ENCODE measurements at regions not wholly inside any gene's neighbourhood (a gene's known extent, or its start where the extent isn't known, plus 50 kb on each side); places are given as distances from the start of the nearest gene placed in this dataset.

DNA sequence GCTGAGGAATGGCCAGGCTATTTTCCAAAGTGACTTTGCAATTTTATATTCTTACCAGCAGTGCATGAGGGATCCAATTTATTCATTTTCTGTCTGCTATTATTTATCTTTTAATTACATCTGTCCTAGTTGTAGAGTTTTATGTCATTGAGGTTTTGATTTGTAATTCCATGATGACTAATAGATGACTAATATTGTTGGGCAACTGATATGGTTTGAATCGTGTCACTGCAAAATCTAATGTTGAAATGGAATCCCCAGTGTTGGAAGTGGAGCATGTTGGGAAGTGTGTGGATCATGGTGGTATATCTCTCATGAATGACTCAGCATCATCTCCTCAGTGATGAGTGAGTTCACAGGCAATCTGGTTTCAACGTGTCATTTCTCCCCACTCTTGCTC lies 201.5 kb downstream of the TBX22 start:
- no peak overlapping the region for H3K27ac ChIP-seq (ENCODE audit: extremely low read length, insufficient read depth, low read length)
- no peak overlapping the region for H3K9ac ChIP-seq (ENCODE audit: insufficient read depth, low read depth, low read length)
- no peak overlapping the region for H3K4me3 ChIP-seq (replicated peaks in 1 of 3; ENCODE audit: insufficient read depth in 1 of 3, low read depth in 2 of 3, low read length in 3 of 3)
- POLR2A ChIA-PET, result no interaction called here
- no peaks in the 10 kb centered on the region for H3K27me3 ChIP-seq (ENCODE audit: control insufficient read depth in 1 of 2, insufficient read depth in 2 of 2, low read length in 2 of 2)
- intact Hi-C loops (cut with micrococcal nuclease; ENCODE audit: unreplicated experiment) (no loop called here), in situ Hi-C loops (cut with HindIII; ENCODE audit: extremely low pct_ligation_motif_present, low pct_unique_long_range_greater_than_20kb) (no loop called here)
- peaks cover 20% of the 10 kb centered on the region; the same call in 1 of the 2 replicates for H3K9me3 ChIP-seq (ENCODE audit: low read length)
- H4K20me1 ChIP-seq (ENCODE audit: insufficient read depth, low read length), result no peaks in the 10 kb centered on the region
- no peak for TF ChIP-seq ZNF3 (CRISPR knock-in tag; IDR thresholded peaks at IDR 0.05)
- TF ChIP-seq, protein P1, sequence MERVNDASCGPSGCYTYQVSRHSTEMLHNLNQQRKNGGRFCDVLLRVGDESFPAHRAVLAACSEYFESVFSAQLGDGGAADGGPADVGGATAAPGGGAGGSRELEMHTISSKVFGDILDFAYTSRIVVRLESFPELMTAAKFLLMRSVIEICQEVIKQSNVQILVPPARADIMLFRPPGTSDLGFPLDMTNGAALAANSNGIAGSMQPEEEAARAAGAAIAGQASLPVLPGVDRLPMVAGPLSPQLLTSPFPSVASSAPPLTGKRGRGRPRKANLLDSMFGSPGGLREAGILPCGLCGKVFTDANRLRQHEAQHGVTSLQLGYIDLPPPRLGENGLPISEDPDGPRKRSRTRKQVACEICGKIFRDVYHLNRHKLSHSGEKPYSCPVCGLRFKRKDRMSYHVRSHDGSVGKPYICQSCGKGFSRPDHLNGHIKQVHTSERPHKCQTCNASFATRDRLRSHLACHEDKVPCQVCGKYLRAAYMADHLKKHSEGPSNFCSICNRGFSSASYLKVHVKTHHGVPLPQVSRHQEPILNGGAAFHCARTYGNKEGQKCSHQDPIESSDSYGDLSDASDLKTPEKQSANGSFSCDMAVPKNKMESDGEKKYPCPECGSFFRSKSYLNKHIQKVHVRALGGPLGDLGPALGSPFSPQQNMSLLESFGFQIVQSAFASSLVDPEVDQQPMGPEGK (CRISPR knock-in tag; IDR thresholded peaks at IDR 0.05), result no peak
- TF ChIP-seq, protein P2, sequence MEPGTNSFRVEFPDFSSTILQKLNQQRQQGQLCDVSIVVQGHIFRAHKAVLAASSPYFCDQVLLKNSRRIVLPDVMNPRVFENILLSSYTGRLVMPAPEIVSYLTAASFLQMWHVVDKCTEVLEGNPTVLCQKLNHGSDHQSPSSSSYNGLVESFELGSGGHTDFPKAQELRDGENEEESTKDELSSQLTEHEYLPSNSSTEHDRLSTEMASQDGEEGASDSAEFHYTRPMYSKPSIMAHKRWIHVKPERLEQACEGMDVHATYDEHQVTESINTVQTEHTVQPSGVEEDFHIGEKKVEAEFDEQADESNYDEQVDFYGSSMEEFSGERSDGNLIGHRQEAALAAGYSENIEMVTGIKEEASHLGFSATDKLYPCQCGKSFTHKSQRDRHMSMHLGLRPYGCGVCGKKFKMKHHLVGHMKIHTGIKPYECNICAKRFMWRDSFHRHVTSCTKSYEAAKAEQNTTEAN (CRISPR knock-in tag; conservative IDR thresholded peaks at IDR 0.05), result no peak
- no peak for TF ChIP-seq AGO1 (IDR thresholded peaks at IDR 0.05; ENCODE audit: low read depth, low read length, poor library complexity, severe bottlenecking)
- TF ChIP-seq, protein P3, sequence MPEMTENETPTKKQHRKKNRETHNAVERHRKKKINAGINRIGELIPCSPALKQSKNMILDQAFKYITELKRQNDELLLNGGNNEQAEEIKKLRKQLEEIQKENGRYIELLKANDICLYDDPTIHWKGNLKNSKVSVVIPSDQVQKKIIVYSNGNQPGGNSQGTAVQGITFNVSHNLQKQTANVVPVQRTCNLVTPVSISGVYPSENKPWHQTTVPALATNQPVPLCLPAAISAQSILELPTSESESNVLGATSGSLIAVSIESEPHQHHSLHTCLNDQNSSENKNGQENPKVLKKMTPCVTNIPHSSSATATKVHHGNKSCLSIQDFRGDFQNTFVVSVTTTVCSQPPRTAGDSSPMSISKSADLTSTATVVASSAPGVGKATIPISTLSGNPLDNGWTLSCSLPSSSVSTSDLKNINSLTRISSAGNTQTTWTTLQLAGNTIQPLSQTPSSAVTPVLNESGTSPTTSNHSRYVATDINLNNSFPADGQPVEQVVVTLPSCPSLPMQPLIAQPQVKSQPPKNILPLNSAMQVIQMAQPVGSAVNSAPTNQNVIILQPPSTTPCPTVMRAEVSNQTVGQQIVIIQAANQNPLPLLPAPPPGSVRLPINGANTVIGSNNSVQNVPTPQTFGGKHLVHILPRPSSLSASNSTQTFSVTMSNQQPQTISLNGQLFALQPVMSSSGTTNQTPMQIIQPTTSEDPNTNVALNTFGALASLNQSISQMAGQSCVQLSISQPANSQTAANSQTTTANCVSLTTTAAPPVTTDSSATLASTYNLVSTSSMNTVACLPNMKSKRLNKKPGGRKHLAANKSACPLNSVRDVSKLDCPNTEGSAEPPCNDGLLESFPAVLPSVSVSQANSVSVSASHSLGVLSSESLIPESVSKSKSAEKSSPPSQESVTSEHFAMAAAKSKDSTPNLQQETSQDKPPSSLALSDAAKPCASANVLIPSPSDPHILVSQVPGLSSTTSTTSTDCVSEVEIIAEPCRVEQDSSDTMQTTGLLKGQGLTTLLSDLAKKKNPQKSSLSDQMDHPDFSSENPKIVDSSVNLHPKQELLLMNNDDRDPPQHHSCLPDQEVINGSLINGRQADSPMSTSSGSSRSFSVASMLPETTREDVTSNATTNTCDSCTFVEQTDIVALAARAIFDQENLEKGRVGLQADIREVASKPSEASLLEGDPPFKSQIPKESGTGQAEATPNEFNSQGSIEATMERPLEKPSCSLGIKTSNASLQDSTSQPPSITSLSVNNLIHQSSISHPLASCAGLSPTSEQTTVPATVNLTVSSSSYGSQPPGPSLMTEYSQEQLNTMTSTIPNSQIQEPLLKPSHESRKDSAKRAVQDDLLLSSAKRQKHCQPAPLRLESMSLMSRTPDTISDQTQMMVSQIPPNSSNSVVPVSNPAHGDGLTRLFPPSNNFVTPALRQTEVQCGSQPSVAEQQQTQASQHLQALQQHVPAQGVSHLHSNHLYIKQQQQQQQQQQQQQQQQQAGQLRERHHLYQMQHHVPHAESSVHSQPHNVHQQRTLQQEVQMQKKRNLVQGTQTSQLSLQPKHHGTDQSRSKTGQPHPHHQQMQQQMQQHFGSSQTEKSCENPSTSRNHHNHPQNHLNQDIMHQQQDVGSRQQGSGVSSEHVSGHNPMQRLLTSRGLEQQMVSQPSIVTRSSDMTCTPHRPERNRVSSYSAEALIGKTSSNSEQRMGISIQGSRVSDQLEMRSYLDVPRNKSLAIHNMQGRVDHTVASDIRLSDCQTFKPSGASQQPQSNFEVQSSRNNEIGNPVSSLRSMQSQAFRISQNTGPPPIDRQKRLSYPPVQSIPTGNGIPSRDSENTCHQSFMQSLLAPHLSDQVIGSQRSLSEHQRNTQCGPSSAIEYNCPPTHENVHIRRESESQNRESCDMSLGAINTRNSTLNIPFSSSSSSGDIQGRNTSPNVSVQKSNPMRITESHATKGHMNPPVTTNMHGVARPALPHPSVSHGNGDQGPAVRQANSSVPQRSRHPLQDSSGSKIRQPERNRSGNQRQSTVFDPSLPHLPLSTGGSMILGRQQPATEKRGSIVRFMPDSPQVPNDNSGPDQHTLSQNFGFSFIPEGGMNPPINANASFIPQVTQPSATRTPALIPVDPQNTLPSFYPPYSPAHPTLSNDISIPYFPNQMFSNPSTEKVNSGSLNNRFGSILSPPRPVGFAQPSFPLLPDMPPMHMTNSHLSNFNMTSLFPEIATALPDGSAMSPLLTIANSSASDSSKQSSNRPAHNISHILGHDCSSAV (CRISPR knock-in tag; IDR thresholded peaks at IDR 0.05; ENCODE audit: borderline replicate concordance), result no peak
- TF ChIP-seq, protein P4, sequence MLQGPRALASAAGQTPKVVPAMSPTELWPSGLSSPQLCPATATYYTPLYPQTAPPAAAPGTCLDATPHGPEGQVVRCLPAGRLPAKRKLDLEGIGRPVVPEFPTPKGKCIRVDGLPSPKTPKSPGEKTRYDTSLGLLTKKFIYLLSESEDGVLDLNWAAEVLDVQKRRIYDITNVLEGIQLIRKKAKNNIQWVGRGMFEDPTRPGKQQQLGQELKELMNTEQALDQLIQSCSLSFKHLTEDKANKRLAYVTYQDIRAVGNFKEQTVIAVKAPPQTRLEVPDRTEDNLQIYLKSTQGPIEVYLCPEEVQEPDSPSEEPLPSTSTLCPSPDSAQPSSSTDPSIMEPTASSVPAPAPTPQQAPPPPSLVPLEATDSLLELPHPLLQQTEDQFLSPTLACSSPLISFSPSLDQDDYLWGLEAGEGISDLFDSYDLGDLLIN (CRISPR knock-in tag; IDR thresholded peaks at IDR 0.05; ENCODE audit: borderline replicate concordance), result no peak
- no peaks in the 10 kb centered on the region for H3K36me3 ChIP-seq (replicated peaks in 1 of 2; ENCODE audit: control insufficient read depth in 1 of 2, insufficient read depth in 2 of 2, low read length in 2 of 2)
- BruUV-seq (replicated peaks), result no TSS peak
- 0% methylated on average over 2 of the region's 2 CpGs for WGBS (ENCODE audit: low lambda C conversion rate)
- no peak for DNase-seq (ENCODE audit: low spot score)
- no peak for FAIRE-seq
- CTCF ChIA-PET (ENCODE audit: low intra/inter-chr PET ratio, low total read pairs), result no interaction called here
- no peak overlapping the region for H3K4me2 ChIP-seq (ENCODE audit: low read depth, low read length)
- no peak for ATAC-seq
- no peaks in the 10 kb centered on the region for H3K79me2 ChIP-seq (ENCODE audit: insufficient read depth, low read length)
- no peaks in the 10 kb centered on the region for H3K4me1 ChIP-seq (ENCODE audit: insufficient read depth, low read length)
- H2AFZ ChIP-seq (ENCODE audit: low read length), result no peak overlapping the region
